Calu3 (cell line): ENCODE measurements at regions not wholly inside any gene's neighbourhood (a gene's known extent, or its start where the extent isn't known, plus 50 kb on each side); places are given as distances from the start of the nearest gene placed in this dataset.

Experiments used
- BruUV-seq: library from RNA; stranded (reverse); fragments of 400-500 nt; replicated peaks from 2 replicates; lab custom pipeline; 2021; lab: Mats Ljungman, UMichigan
- CTCF ChIA-PET: fragments of 300-600 bp; sonication (Branson Sonifier 250); formaldehyde crosslinking; loops from one replicate; lab custom pipeline; 2022; ENCODE audit warnings: antibody characterized with exemption; lab: Charles Lee
- DNase-seq: peaks from one replicate; pipeline ENCODE4 v3.0.0; 2022
- H3K27ac Mint-ChIP-seq: one replicate; pipeline ENCODE4 v1.8.0; 2022; ENCODE audit warnings: mixed read lengths; ENCODE audit not compliant: unreplicated experiment
- H3K27me3 Mint-ChIP-seq: one replicate; pipeline ENCODE4 v1.8.0; 2022; ENCODE audit warnings: mixed read lengths; ENCODE audit not compliant: unreplicated experiment
- H3K36me3 Mint-ChIP-seq: one replicate; pipeline ENCODE4 v1.8.0; 2022; ENCODE audit warnings: mild to moderate bottlenecking, moderate library complexity, mixed read lengths; ENCODE audit not compliant: insufficient read depth, unreplicated experiment
- H3K4me1 Mint-ChIP-seq: one replicate; pipeline ENCODE4 v1.8.0; 2022; ENCODE audit warnings: mild to moderate bottlenecking, low read depth, mixed read lengths; ENCODE audit not compliant: unreplicated experiment
- H3K4me3 Mint-ChIP-seq: one replicate; pipeline ENCODE4 v1.8.0; 2022; ENCODE audit warnings: mild to moderate bottlenecking, low read depth, moderate library complexity, mixed read lengths; ENCODE audit not compliant: unreplicated experiment
- H3K9me3 Mint-ChIP-seq: one replicate; pipeline ENCODE4 v1.8.0; 2022; ENCODE audit warnings: low read depth, mixed read lengths; ENCODE audit not compliant: unreplicated experiment
- CTCF ChIP-seq: fragments of 200-600 bp; IDR thresholded peaks from one replicate; pipeline ENCODE4 v1.8.0; 2022; ENCODE audit warnings: antibody characterized with exemption; ENCODE audit not compliant: unreplicated experiment
- intact Hi-C: fragments of 100-400 bp; cut with micrococcal nuclease; formaldehyde crosslinking; loops from one replicate; pipeline ENCODE4 v1.10.0; 2022; ENCODE audit not compliant: unreplicated experiment

- H3K27ac Mint-ChIP-seq, result no peak overlapping the region
- CTCF ChIA-PET, result interaction anchor here (0.7 kb wide), 1 partner anchor 13 kb away, joined by 3 read pairs; no protein-coding TSS in a partner anchor
- no peaks in the 10 kb centered on the region for H3K36me3 Mint-ChIP-seq
- peaks cover 3% of the 10 kb centered on the region for H3K9me3 Mint-ChIP-seq
- intact Hi-C loops, result no loop called here
- TF ChIP-seq CTCF, result no peak
- no peak for DNase-seq
- no TSS peak for BruUV-seq
- no peaks in the 10 kb centered on the region for H3K27me3 Mint-ChIP-seq
- no peak overlapping the region for H3K4me3 Mint-ChIP-seq
- H3K4me1 Mint-ChIP-seq, result no peaks in the 10 kb centered on the region
Observed at GRCh38 chr15:81548365-81549130, 174.5 kb upstream of the TMC3 start.

DNA sequence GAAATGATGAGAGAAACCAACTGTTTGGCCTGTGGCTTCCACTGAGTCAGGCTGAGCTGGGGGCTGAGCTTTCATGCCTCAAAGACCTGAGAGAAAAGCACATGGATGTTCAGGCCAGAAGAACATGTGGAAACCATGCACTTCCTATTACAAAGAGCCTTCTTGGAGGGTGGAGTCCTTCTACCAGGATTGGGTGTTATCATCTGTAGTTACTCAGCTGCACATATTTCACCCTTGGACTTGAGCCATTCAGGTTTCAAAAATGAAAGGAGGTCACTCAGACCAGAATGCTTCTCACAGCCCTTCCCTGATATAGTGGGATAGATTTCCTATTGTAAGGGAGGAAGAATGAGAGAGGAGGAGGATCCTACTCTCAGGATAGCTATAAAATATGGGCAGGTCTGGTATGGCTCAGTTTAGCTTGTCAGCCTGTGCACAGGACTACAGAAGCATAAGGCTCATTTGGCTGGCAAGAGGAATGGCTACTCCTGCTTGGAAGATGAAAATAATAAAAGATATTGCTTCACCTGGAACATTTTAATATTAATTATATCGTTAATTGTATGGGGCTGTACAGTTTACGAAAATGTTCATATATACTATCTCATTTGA lies 173.6 kb upstream of the TMC3 start:
- Mint-ChIP-seq H3K36me3 (no peaks in the 10 kb centered on the region), H3K4me1 (no peaks in the 10 kb centered on the region), H3K4me3 (no peak overlapping the region), H3K27me3 (no peaks in the 10 kb centered on the region), H3K9me3 (no peaks in the 10 kb centered on the region), H3K27ac (no peak overlapping the region)
- intact Hi-C loops, result no loop called here
- DNase-seq, result no peak
- CTCF ChIA-PET, result no interaction called here
- no peak for TF ChIP-seq CTCF
- BruUV-seq, result no TSS peak

GRCh38 chr15:81544385-81544784 lies 170.4 kb upstream of the TMC3 start:
- Mint-ChIP-seq H3K27ac (no peak overlapping the region), H3K9me3 (no peaks in the 10 kb centered on the region), H3K4me1 (no peaks in the 10 kb centered on the region), H3K4me3 (no peak overlapping the region), H3K36me3 (no peaks in the 10 kb centered on the region), H3K27me3 (no peaks in the 10 kb centered on the region)
- TF ChIP-seq CTCF, result no peak
- intact Hi-C loops, result no loop called here
- no TSS peak for BruUV-seq
- CTCF ChIA-PET, result no interaction called here
- no peak for DNase-seq

GRCh38 chr15:81540909-81541308 lies 166.9 kb upstream of the TMC3 start:
- no TSS peak for BruUV-seq
- Mint-ChIP-seq H3K9me3 (peaks cover 13% of the 10 kb centered on the region), H3K4me1 (no peaks in the 10 kb centered on the region), H3K27ac (no peak overlapping the region), H3K36me3 (no peaks in the 10 kb centered on the region), H3K4me3 (no peak overlapping the region), H3K27me3 (no peaks in the 10 kb centered on the region)
- no peak for TF ChIP-seq CTCF
- CTCF ChIA-PET, result no interaction called here
- intact Hi-C loops, result no loop called here
- DNase-seq, result no peak
